ENCODE measurements at regions not wholly inside any gene's neighbourhood (a gene's known extent, or its start where the extent isn't known, plus 50 kb on each side); places are given as distances from the start of the nearest gene placed in this dataset.

DNA sequence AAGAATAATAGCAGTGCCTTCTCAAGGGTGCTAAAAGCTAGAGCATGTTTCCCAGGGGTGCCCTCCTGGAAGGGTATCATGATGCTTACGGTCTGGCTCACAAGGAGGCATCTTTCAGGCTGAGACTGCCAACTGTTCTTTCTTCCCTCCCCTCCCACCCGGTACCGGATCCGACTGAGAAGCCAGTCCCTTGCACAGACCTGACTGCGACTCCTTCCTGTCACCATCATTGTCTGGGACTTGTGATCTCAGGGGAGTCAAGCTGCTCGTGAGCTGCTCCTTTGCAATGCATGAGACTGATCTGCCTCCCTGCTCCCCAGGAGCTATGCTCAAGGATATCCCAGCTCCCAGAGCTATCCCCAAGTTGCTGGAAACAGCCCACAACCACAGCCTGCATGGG lies 170.8 kb downstream of the GADD45G start:
- no peak overlapping the region for H3K18ac ChIP-seq (ENCODE audit: low read length)
- no peak overlapping the region for H3K9ac ChIP-seq (ENCODE audit: low read depth, low read length, poor library complexity)
- no peak overlapping the region for H3K27ac ChIP-seq (replicated peaks; ENCODE audit: low read length)
- H3K4ac ChIP-seq (ENCODE audit: low read length): no peak overlapping the region
- H2AFZ ChIP-seq (ENCODE audit: low read length): no peak overlapping the region
- no peaks in the 10 kb centered on the region for H3K9me3 ChIP-seq (replicated peaks in 1 of 2; ENCODE audit: control insufficient read depth in 2 of 2, insufficient read depth in 1 of 2, low read depth in 1 of 2, low read length in 2 of 2)
- no peak overlapping the region for H3K4me2 ChIP-seq (ENCODE audit: insufficient read depth, low read length, poor library complexity, severe bottlenecking)
- no peak overlapping the region for H3K14ac ChIP-seq (ENCODE audit: low read length)
- H2BK12ac ChIP-seq (ENCODE audit: low read length): no peak overlapping the region
- no peak overlapping the region for H4K8ac ChIP-seq (ENCODE audit: low read depth, low read length)
- H3K27me3 ChIP-seq (ENCODE audit: control insufficient read depth in 3 of 3, insufficient read depth in 3 of 3, low read depth in 1 of 3, low read length in 3 of 3): peaks cover 0 to 24% (median 0%) of the 10 kb centered on the region in 3 experiments
- DNase-seq (ENCODE audit: low spot score): no peak
- H2BK15ac ChIP-seq (ENCODE audit: low read length): no peak overlapping the region
- no CpG with 5 or more reads among the region's 6 CpGs for WGBS, 2 donors (ENCODE audit: extremely low coverage in 2 of 2, insufficient read length in 2 of 2, insufficient replicate concordance in 1 of 2)
- no peaks in the 10 kb centered on the region for H3K4me1 ChIP-seq (ENCODE audit: control insufficient read depth in 2 of 2, insufficient read depth in 1 of 2, low read depth in 1 of 2, low read length in 2 of 2)
- no peak overlapping the region for H2AK5ac ChIP-seq (ENCODE audit: low read depth, low read length)
- no peak overlapping the region for H3K4me3 ChIP-seq (ENCODE audit: low read length in 2 of 2)
- no peak overlapping the region for H3K23ac ChIP-seq (ENCODE audit: low read depth, low read length, poor library complexity)
- H3K79me1 ChIP-seq (ENCODE audit: low read depth, low read length): no peaks in the 10 kb centered on the region
- no peak overlapping the region for H2BK5ac ChIP-seq (ENCODE audit: low read length)
- H4K91ac ChIP-seq (ENCODE audit: low read depth, low read length, poor library complexity): no peak overlapping the region
- no peaks in the 10 kb centered on the region for H3K36me3 ChIP-seq (replicated peaks in 1 of 2; ENCODE audit: control insufficient read depth in 2 of 2, insufficient read depth in 2 of 2, low read length in 2 of 2)
- H2BK120ac ChIP-seq (ENCODE audit: low read depth, low read length): no peak overlapping the region

DNA sequence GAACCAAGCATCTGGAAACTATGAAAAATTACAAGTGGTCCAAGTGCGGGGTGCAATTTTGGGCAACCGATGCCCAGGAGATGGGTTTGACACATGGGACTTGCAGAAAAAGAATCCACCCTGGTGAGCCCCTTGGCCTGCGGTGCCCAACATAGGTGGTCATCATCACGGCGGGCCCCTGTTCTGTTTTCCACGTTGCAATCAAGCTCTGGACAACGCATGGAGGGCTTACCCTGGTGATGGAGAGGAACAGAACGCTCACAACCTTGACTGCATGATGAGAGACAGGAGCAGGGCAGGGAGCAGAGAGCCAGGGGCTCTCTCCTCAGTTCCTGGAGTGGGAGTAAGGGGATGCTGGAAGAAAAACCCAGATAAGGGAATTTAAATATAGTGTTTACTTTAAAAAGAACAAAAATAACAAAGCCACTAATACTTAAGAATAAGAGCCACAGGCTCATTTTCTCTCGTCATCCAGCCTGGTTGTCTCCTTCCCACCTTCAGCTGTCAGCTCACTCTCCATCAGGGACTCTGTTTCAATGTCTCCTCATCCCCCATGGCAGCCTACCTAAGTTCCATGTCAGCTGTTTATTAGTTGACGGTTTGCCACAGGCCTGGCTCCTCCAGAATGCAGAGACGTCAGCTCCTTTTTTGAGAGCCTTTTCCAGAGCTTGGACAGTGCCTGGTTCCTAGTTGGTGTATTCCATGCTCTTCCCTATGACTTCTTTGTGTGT lies 172.1 kb downstream of the GADD45G start:
- Histone ChIP-seq H2BK12ac (ENCODE audit: low read length) (no peak overlapping the region), H3K27me3 (ENCODE audit: control insufficient read depth in 3 of 3, insufficient read depth in 3 of 3, low read depth in 1 of 3, low read length in 3 of 3) (peaks cover 0 to 18% (median 0%) of the 10 kb centered on the region in 3 experiments), H3K9me3 (replicated peaks in 1 of 2; ENCODE audit: control insufficient read depth in 2 of 2, insufficient read depth in 1 of 2, low read depth in 1 of 2, low read length in 2 of 2) (no peaks in the 10 kb centered on the region), H3K4me1 (ENCODE audit: control insufficient read depth in 2 of 2, insufficient read depth in 1 of 2, low read depth in 1 of 2, low read length in 2 of 2) (no peaks in the 10 kb centered on the region), H3K36me3 (replicated peaks in 1 of 2; ENCODE audit: control insufficient read depth in 2 of 2, insufficient read depth in 2 of 2, low read length in 2 of 2) (no peaks in the 10 kb centered on the region), H2AFZ (ENCODE audit: low read length) (no peak overlapping the region), H3K18ac (ENCODE audit: low read length) (no peak overlapping the region), H4K8ac (ENCODE audit: low read depth, low read length) (no peak overlapping the region), H3K4me3 (ENCODE audit: low read length in 2 of 2) (no peak overlapping the region), H3K14ac (ENCODE audit: low read length) (no peak overlapping the region), H2BK120ac (ENCODE audit: low read depth, low read length) (no peak overlapping the region), H2BK5ac (ENCODE audit: low read length) (no peak overlapping the region), H3K9ac (ENCODE audit: low read depth, low read length, poor library complexity) (no peak overlapping the region), H4K91ac (ENCODE audit: low read depth, low read length, poor library complexity) (no peak overlapping the region), H2BK15ac (ENCODE audit: low read length) (no peak overlapping the region), H3K4me2 (ENCODE audit: insufficient read depth, low read length, poor library complexity, severe bottlenecking) (no peak overlapping the region), H3K27ac (replicated peaks; ENCODE audit: low read length) (no peak overlapping the region), H3K23ac (ENCODE audit: low read depth, low read length, poor library complexity) (no peak overlapping the region), H3K79me1 (ENCODE audit: low read depth, low read length) (no peaks in the 10 kb centered on the region), H2AK5ac (ENCODE audit: low read depth, low read length) (no peak overlapping the region), H3K4ac (ENCODE audit: low read length) (no peak overlapping the region)
- WGBS, 2 donors (ENCODE audit: extremely low coverage in 2 of 2, insufficient read length in 2 of 2, insufficient replicate concordance in 1 of 2): no CpG with 5 or more reads among the region's 11 CpGs
- DNase-seq (ENCODE audit: low spot score): no peak

DNA sequence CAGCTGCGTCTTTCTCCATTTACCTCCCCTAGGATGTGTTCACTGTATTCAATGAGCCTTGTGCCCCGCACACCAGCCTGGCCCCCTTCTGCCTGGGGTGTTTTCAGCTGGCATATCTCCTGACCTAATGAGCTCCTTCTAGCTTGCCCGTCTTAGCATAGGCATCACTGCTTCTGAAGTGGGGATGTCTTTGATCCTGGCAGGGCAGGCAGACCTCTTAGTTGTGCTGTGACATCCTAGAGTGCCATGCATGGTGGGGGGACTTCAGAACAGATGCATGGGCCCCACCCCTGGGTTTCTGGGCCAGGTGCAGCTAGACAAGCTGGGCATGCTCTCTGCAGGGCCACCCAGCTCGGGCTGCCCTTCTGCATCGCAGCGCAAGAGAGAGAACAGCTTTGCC lies 172.7 kb downstream of the GADD45G start:
- Histone ChIP-seq H3K14ac (ENCODE audit: low read length) (no peak overlapping the region), H3K4me1 (ENCODE audit: control insufficient read depth in 2 of 2, insufficient read depth in 1 of 2, low read depth in 1 of 2, low read length in 2 of 2) (no peaks in the 10 kb centered on the region), H3K79me1 (ENCODE audit: low read depth, low read length) (no peaks in the 10 kb centered on the region), H2BK120ac (ENCODE audit: low read depth, low read length) (no peak overlapping the region), H3K18ac (ENCODE audit: low read length) (no peak overlapping the region), H3K4me2 (ENCODE audit: insufficient read depth, low read length, poor library complexity, severe bottlenecking) (no peak overlapping the region), H3K23ac (ENCODE audit: low read depth, low read length, poor library complexity) (no peak overlapping the region), H3K9me3 (replicated peaks in 1 of 2; ENCODE audit: control insufficient read depth in 2 of 2, insufficient read depth in 1 of 2, low read depth in 1 of 2, low read length in 2 of 2) (no peaks in the 10 kb centered on the region), H3K27ac (replicated peaks; ENCODE audit: low read length) (no peak overlapping the region), H3K4ac (ENCODE audit: low read length) (no peak overlapping the region), H3K9ac (ENCODE audit: low read depth, low read length, poor library complexity) (no peak overlapping the region), H2BK5ac (ENCODE audit: low read length) (no peak overlapping the region), H2AK5ac (ENCODE audit: low read depth, low read length) (no peak overlapping the region), H3K27me3 (ENCODE audit: control insufficient read depth in 3 of 3, insufficient read depth in 3 of 3, low read depth in 1 of 3, low read length in 3 of 3) (peaks cover 0 to 18% (median 0%) of the 10 kb centered on the region in 3 experiments), H4K8ac (ENCODE audit: low read depth, low read length) (no peak overlapping the region), H3K36me3 (replicated peaks in 1 of 2; ENCODE audit: control insufficient read depth in 2 of 2, insufficient read depth in 2 of 2, low read length in 2 of 2) (no peaks in the 10 kb centered on the region), H4K91ac (ENCODE audit: low read depth, low read length, poor library complexity) (no peak overlapping the region), H2AFZ (ENCODE audit: low read length) (no peak overlapping the region), H3K4me3 (ENCODE audit: low read length in 2 of 2) (no peak overlapping the region), H2BK15ac (ENCODE audit: low read length) (no peak overlapping the region), H2BK12ac (ENCODE audit: low read length) (no peak overlapping the region)
- no CpG with 5 or more reads among the region's 6 CpGs for WGBS, 2 donors (ENCODE audit: extremely low coverage in 2 of 2, insufficient read length in 2 of 2, insufficient replicate concordance in 1 of 2)
- DNase-seq (ENCODE audit: low spot score): no peak

DNA sequence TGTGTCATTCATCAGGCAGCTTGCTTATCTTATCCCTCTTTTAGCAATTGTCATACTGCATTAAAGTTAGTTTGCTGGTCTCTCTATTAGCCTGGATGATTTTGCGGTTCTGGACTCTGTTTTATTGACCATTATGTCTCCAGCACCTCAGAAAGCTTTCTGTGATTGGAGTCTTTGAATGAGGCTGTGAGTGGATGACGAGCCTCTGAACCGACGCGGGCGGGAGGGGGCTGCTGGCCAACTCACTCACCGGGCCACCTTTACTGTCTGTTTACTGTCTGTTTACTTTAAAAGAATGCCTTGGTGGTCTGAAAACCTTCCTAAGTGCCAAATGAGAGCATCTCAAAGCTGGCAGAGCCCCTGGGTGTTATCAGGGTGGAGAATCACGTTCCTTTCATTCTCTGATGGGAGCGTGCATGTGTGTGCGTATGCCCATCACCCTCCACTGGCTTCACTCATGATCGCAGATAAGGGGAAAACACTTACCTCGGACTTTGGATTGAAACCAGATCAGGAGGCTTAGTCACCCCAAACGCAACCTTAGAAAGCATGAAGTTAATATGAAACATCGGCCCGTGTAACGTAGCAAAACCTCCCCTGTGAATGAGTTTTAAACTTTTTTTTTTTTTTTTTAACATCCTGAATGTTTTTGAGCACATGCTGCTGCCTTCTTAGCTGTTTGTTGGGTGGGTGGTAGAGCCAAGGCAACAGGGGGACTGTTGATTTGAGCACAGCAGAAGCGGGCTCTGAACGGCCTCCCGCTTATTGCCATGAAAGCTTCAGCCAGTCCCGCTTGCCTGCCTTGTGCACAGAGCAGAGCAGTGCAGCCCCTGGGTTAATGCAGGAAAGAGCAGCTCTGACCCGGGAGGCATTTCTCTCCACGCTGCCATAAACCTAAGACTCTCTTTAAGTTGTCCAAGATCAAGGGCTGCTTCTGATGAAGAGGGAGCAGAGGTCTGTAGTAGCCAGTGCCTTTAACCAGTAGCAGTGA lies 173.6 kb downstream of the GADD45G start:
- no peak for DNase-seq (ENCODE audit: low spot score)
- Histone ChIP-seq H2BK120ac (ENCODE audit: low read depth, low read length) (no peak overlapping the region), H4K91ac (ENCODE audit: low read depth, low read length, poor library complexity) (no peak overlapping the region), H3K36me3 (replicated peaks in 1 of 2; ENCODE audit: control insufficient read depth in 2 of 2, insufficient read depth in 2 of 2, low read length in 2 of 2) (no peaks in the 10 kb centered on the region), H3K4me1 (ENCODE audit: control insufficient read depth in 2 of 2, insufficient read depth in 1 of 2, low read depth in 1 of 2, low read length in 2 of 2) (no peaks in the 10 kb centered on the region), H3K23ac (ENCODE audit: low read depth, low read length, poor library complexity) (no peak overlapping the region), H2BK12ac (ENCODE audit: low read length) (no peak overlapping the region), H3K4me3 (ENCODE audit: low read length in 2 of 2) (no peak overlapping the region), H3K27ac (replicated peaks; ENCODE audit: low read length) (no peak overlapping the region), H2BK15ac (ENCODE audit: low read length) (no peak overlapping the region), H4K8ac (ENCODE audit: low read depth, low read length) (no peak overlapping the region), H3K27me3 (ENCODE audit: control insufficient read depth in 3 of 3, insufficient read depth in 3 of 3, low read depth in 1 of 3, low read length in 3 of 3) (peaks cover 0 to 10% (median 0%) of the 10 kb centered on the region in 3 experiments), H2AK5ac (ENCODE audit: low read depth, low read length) (no peak overlapping the region), H3K79me1 (ENCODE audit: low read depth, low read length) (no peaks in the 10 kb centered on the region), H3K14ac (ENCODE audit: low read length) (no peak overlapping the region), H3K9ac (ENCODE audit: low read depth, low read length, poor library complexity) (no peak overlapping the region), H2BK5ac (ENCODE audit: low read length) (no peak overlapping the region), H3K4ac (ENCODE audit: low read length) (no peak overlapping the region), H3K4me2 (ENCODE audit: insufficient read depth, low read length, poor library complexity, severe bottlenecking) (no peak overlapping the region), H2AFZ (ENCODE audit: low read length) (no peak overlapping the region), H3K9me3 (replicated peaks in 1 of 2; ENCODE audit: control insufficient read depth in 2 of 2, insufficient read depth in 1 of 2, low read depth in 1 of 2, low read length in 2 of 2) (no peaks in the 10 kb centered on the region), H3K18ac (ENCODE audit: low read length) (no peak overlapping the region)
- no CpG with 5 or more reads among the region's 22 CpGs for WGBS, 2 donors (ENCODE audit: extremely low coverage in 2 of 2, insufficient read length in 2 of 2, insufficient replicate concordance in 1 of 2)

Data from neuronal stem cell (in vitro differentiated cells).